ENCODE measurements at regions not wholly inside any gene's neighbourhood (a gene's known extent, or its start where the extent isn't known, plus 50 kb on each side); places are given as distances from the start of the nearest gene placed in this dataset.

DNA sequence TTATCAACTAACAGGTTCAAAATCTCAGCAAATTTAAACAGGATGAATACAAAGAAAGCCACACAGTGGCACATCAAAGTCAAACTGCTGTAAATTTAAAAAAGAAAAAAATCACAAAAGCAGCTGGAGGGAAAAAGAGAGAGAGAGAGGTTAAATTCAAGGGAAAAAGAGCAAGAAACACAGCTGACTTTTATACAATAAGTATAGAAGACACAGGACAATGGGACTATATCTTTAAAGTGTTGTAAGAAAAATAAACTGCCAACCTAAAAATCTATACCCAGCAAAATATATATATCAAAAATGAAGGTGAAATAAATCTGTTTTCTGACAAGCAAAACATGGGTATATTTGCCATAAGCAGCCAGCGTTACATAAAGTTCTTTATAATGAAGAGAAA is 261.5 kb downstream of the TLE1 start:
- H4K20me1 ChIP-seq (replicated peaks in 1 of 2; ENCODE audit: control insufficient read depth in 1 of 2, insufficient read depth in 2 of 2, low read length in 2 of 2), result no peaks in the 10 kb centered on the region

More for the DNA sequence above, 261.5 kb downstream of the TLE1 start:
- Histone ChIP-seq H3K56ac (replicated peaks; ENCODE audit: insufficient read length, low read depth, low read length) (no peak overlapping the region), H2BK120ac (replicated peaks; ENCODE audit: low read depth, low read length) (no peak overlapping the region), H3K4me2 (ENCODE audit: insufficient read depth in 1 of 2, low read depth in 2 of 2, low read length in 2 of 2) (no peak overlapping the region), H2BK12ac (ENCODE audit: low read depth, low read length) (no peak overlapping the region), H4K8ac (ENCODE audit: extremely low read depth, insufficient read depth, low read length) (no peak overlapping the region), H3K79me2 (ENCODE audit: control insufficient read depth in 1 of 2, insufficient read depth in 2 of 2, low read length in 2 of 2) (no peaks in the 10 kb centered on the region), H3K27ac (ENCODE audit: low read depth, low read length) (no peak overlapping the region), H3K36me3 (ENCODE audit: control insufficient read depth in 2 of 4, insufficient read depth in 4 of 4, low read length in 3 of 4) (peaks cover 0 to 3% (median 0%) of the 10 kb centered on the region in 4 experiments; a peak in 1 of 8 replicates), H3K18ac (ENCODE audit: extremely low read depth, low read length) (no peak overlapping the region), H3K23ac (ENCODE audit: insufficient read length) (no peak overlapping the region), H3K79me1 (ENCODE audit: low read depth, low read length) (no peaks in the 10 kb centered on the region), H2AK5ac (ENCODE audit: low read depth, low read length) (no peak overlapping the region), H3K27me3 (replicated peaks in 1 of 4; ENCODE audit: control insufficient read depth in 3 of 4, extremely low read depth in 1 of 4, insufficient read depth in 3 of 4, low read length in 3 of 4) (no peaks in the 10 kb centered on the region), H2BK20ac (ENCODE audit: low read length) (no peak overlapping the region), H3K4me1 (replicated peaks in 1 of 4; ENCODE audit: control insufficient read depth in 3 of 4, insufficient read depth in 4 of 4, low read length in 3 of 4) (no peaks in the 10 kb centered on the region), H2BK15ac (ENCODE audit: low read length) (no peak overlapping the region), H3K4me3 (ENCODE audit: extremely low read depth in 1 of 4, insufficient read depth in 2 of 4, low read depth in 3 of 4, low read length in 4 of 4) (no peak overlapping the region), H3K14ac (ENCODE audit: insufficient read length) (no peak overlapping the region), H3K9ac (replicated peaks in 1 of 4; ENCODE audit: extremely low read depth in 1 of 4, low read depth in 3 of 4, low read length in 3 of 4) (no peak overlapping the region), H3K9me3 (ENCODE audit: insufficient read depth in 2 of 2, low read depth in 1 of 2, low read length in 1 of 2) (peaks cover 26% of the 10 kb centered on the region in 2 experiments), H3K4ac (replicated peaks; ENCODE audit: insufficient read length, low read depth, low read length) (no peak overlapping the region), H4K5ac (ENCODE audit: insufficient read length, low read depth, low read length) (no peak overlapping the region), H4K91ac (replicated peaks; ENCODE audit: insufficient read length, low read length) (no peak overlapping the region), H3K23me2 (ENCODE audit: low read depth, low read length) (no peaks in the 10 kb centered on the region), H2AFZ (ENCODE audit: low read length) (no peak overlapping the region), H2BK5ac (ENCODE audit: low read depth, low read length) (no peak overlapping the region)
- TF ChIP-seq TEAD4 (IDR thresholded peaks at IDR 0.05; ENCODE audit: low read depth, low read length) (no peak), NANOG (IDR thresholded peaks at IDR 0.05; ENCODE audit: insufficient read depth, low read depth, low read length, poor library complexity, severe bottlenecking) (no peak), PHF8 (conservative IDR thresholded peaks at IDR 0.05; ENCODE audit: low read depth, low read length) (no peak), TAF1 (IDR thresholded peaks at IDR 0.05; ENCODE audit: low read depth, low read length) (no peak)
- 89% methylated on average over 1 of the region's 1 CpG; no CpG with 5 or more reads in 1 of the 2 experiments for WGBS, 2 experiments (ENCODE audit: extremely low coverage in 1 of 2, insufficient coverage in 1 of 2, insufficient read length in 1 of 2, insufficient replicate concordance in 2 of 2, low coverage in 1 of 2, low lambda C conversion rate in 2 of 2, missing lambda C conversion rate in 1 of 2)
- FAIRE-seq, result no peak
- ChIA-PET POLR2A (ENCODE audit: partially characterized antibody) (no interaction called here), CTCF (ENCODE audit: partially characterized antibody) (interaction anchor here (0.7 kb wide), 1 partner anchor 153 kb away, joined by 4 read pairs; no protein-coding TSS in a partner anchor)
- DNase-seq (ENCODE audit: low read depth in 1 of 2, low spot score in 2 of 2), result no peak
